Parathyroid adenoma (tissue), 2 donors: ENCODE measurements at regions not wholly inside any gene's neighbourhood (a gene's known extent, or its start where the extent isn't known, plus 50 kb on each side); places are given as distances from the start of the nearest gene placed in this dataset.

Source experiments
- H2AFZ ChIP-seq: fragments of 300-600 bp; sonication (generic); one replicate; pipeline ENCODE4 v1.7.0; 2017; ENCODE audit warnings: antibody characterized with exemption, mild to moderate bottlenecking
- H3K27ac ChIP-seq: fragments of 300-600 bp; sonication (generic); one replicate; pipeline ENCODE4 v1.7.0; 2017
- H3K27me3 ChIP-seq: fragments of 300-600 bp; sonication (generic); one replicate; pipeline ENCODE4 v1.7.0; 2017; ENCODE audit warnings: low read length; ENCODE audit not compliant: control insufficient read depth, insufficient read depth
- H3K36me3 ChIP-seq: fragments of 300-600 bp; sonication (generic); one replicate; pipeline ENCODE4 v1.7.0; 2017; ENCODE audit warnings: low read length; ENCODE audit not compliant: control insufficient read depth, insufficient read depth
- H3K4me1 ChIP-seq: fragments of 300-600 bp; sonication (generic); one replicate; pipeline ENCODE4 v1.7.0; 2017; ENCODE audit warnings: control low read depth
- H3K4me2 ChIP-seq: fragments of 300-600 bp; sonication (generic); one replicate; pipeline ENCODE4 v1.7.0; 2017; ENCODE audit warnings: low read length
- H3K4me3 ChIP-seq: fragments of 300-600 bp; sonication (generic); one replicate; pipeline ENCODE4 v1.7.0; 2017; ENCODE audit warnings: low read depth, low read length
- H3K79me2 ChIP-seq: fragments of 300-600 bp; sonication (generic); one replicate; pipeline ENCODE4 v1.7.0; 2017; ENCODE audit warnings: control low read depth
- H3K9ac ChIP-seq: fragments of 300-600 bp; sonication (generic); one replicate; pipeline ENCODE4 v1.7.0; 2017; ENCODE audit warnings: mild to moderate bottlenecking
- H3K9me3 ChIP-seq: fragments of 300-600 bp; sonication (generic); one replicate; pipeline ENCODE4 v1.7.0; 2017; ENCODE audit warnings: low read length; ENCODE audit not compliant: control insufficient read depth
- CTCF ChIP-seq: fragments of 300-600 bp; sonication (generic); IDR thresholded peaks from one replicate; pipeline ENCODE4 v1.7.0; 2017; ENCODE audit warnings: antibody characterized with exemption, mild to moderate bottlenecking
- donor health status: primary hyperparathyroidism.

- TF ChIP-seq CTCF, result no peak
- Histone ChIP-seq H2AFZ (no peak overlapping the region), H3K9me3 (no peaks in the 10 kb centered on the region)
These were observed 98.0 kb downstream of the GASK1B start for GRCh38 chr4:158074851-158075250.

GRCh38 chr4:158071931-158072330, 100.9 kb downstream of the GASK1B start:
- no peaks in the 10 kb centered on the region for H3K4me1 ChIP-seq
- no peak overlapping the region for H2AFZ ChIP-seq
- H3K27me3 ChIP-seq, result no peaks in the 10 kb centered on the region
- H3K4me2 ChIP-seq, result no peak overlapping the region
- no peak overlapping the region for H3K4me3 ChIP-seq
- H3K9me3 ChIP-seq, result no peaks in the 10 kb centered on the region
- H3K79me2 ChIP-seq, result no peaks in the 10 kb centered on the region
- no peaks in the 10 kb centered on the region for H3K36me3 ChIP-seq
- H3K27ac ChIP-seq, result no peak overlapping the region
- H3K9ac ChIP-seq, result no peak overlapping the region
- no peak for TF ChIP-seq CTCF

More at GRCh38 chr4:158074851-158075250, 98.0 kb downstream of the GASK1B start:
- Histone ChIP-seq H3K36me3 (no peaks in the 10 kb centered on the region), H3K27ac (no peak overlapping the region), H3K4me3 (no peak overlapping the region), H3K4me2 (no peak overlapping the region), H3K9ac (no peak overlapping the region), H3K4me1 (no peaks in the 10 kb centered on the region), H3K27me3 (no peaks in the 10 kb centered on the region), H3K79me2 (no peaks in the 10 kb centered on the region)

- no peak overlapping the region for H3K4me2 ChIP-seq
- no peaks in the 10 kb centered on the region for H3K79me2 ChIP-seq
- no peak overlapping the region for H3K27ac ChIP-seq
These were observed 104.8 kb downstream of the GASK1B start for GRCh38 chr4:158068068-158068467.

GRCh38 chr4:158067646-158068045, 105.2 kb downstream of the GASK1B start:
- no peak for TF ChIP-seq CTCF
- Histone ChIP-seq H3K4me3 (no peak overlapping the region), H2AFZ (no peak overlapping the region), H3K9me3 (no peaks in the 10 kb centered on the region), H3K4me1 (no peaks in the 10 kb centered on the region), H3K4me2 (no peak overlapping the region), H3K27me3 (no peaks in the 10 kb centered on the region), H3K79me2 (no peaks in the 10 kb centered on the region), H3K27ac (no peak overlapping the region), H3K9ac (no peak overlapping the region), H3K36me3 (no peaks in the 10 kb centered on the region)

More at GRCh38 chr4:158068068-158068467, 104.8 kb downstream of the GASK1B start:
- H3K36me3 ChIP-seq, result no peaks in the 10 kb centered on the region
- no peaks in the 10 kb centered on the region for H3K4me1 ChIP-seq
- no peaks in the 10 kb centered on the region for H3K27me3 ChIP-seq
- TF ChIP-seq CTCF, result no peak
- H3K9ac ChIP-seq, result no peak overlapping the region
- H3K4me3 ChIP-seq, result no peak overlapping the region
- no peaks in the 10 kb centered on the region for H3K9me3 ChIP-seq
- H2AFZ ChIP-seq, result no peak overlapping the region

- Histone ChIP-seq H3K36me3 (no peaks in the 10 kb centered on the region), H3K4me3 (no peak overlapping the region), H3K4me1 (no peaks in the 10 kb centered on the region), H2AFZ (no peak overlapping the region), H3K9ac (no peak overlapping the region), H3K27me3 (no peaks in the 10 kb centered on the region), H3K9me3 (no peaks in the 10 kb centered on the region), H3K79me2 (no peaks in the 10 kb centered on the region), H3K4me2 (no peak overlapping the region), H3K27ac (no peak overlapping the region)
- no peak for TF ChIP-seq CTCF
These were observed 107.2 kb downstream of the GASK1B start for GRCh38 chr4:158065603-158066002.
